ACHN (cell line): ENCODE measurements at regions not wholly inside any gene's neighbourhood (a gene's known extent, or its start where the extent isn't known, plus 50 kb on each side); places are given as distances from the start of the nearest gene placed in this dataset.
"Not testable (repeated sequence)": the region's sequence is repeated elsewhere in the genome, so short reads cannot be mapped to it uniquely, and the experiment has no call there.

Experiments
- DNase-seq: peaks from one replicate; pipeline ENCODE4 v3.0.0-alpha.2; 2015
- in situ Hi-C: cut with HindIII; loops from 2 replicates; pipeline ENCODE4 v1.10.0; 2017; ENCODE audit warnings: low sequenced_read_pairs, low pct_ligation_motif_present, low pct_unique_long_range_greater_than_20kb

DNA sequence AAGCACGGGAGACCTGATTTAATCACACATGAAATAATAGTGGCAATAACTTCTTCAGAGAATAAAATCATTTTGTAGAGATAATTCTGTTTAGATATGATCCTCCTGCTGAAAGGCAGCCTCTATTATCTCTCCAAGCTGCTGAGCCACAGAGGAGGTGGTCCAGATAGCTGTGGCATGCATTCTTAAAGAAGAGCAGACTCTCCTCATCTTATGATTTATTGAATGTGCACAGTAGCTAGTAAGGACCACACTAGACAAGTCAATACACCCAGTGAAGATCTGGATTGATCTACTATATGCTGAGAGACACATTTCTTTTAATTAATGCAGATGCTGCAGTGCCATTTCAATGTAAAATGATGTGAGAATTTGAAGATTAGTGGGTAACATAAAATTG lies 552.9 kb upstream of the ANO3 start:
- no peak for DNase-seq
- in situ Hi-C loops, result no loop called here

DNA sequence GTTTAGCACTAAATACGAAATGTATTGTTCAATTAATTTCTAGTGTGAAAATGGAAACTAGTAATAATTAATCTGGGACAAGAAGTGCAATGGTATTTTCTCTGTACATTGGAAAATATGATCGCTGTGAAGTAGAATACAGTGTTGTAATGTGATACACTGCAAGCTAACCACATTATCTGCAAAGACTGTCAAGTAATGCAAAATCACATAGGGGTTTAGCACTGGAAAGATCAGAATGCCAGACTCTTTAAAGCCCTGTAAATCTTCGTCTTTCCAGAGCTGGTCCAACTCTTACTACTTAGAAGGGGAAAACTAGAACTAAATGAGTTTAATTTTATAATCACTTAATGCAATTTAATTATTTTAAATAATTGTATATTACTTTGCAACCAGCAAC lies 544.5 kb upstream of the ANO3 start:
- in situ Hi-C loops, result no loop called here
- DNase-seq, result no peak

DNA sequence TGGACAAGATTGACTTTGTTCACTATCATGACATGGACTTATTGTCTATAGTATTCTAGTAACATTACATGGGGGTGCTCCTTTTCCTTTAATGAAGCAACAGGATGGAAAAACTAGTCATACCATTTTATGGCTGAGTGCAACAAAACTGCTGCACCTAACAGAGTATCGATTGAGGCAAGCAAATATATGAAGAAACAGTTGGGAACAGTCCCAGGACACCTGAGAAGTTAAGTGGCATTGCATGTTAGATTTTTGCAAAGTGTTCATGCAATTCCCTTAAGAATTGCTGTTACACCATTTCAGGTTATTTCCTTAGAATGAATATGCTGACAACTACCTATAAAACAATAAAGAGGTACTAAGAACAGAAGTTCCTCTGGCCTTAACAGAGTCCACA lies 541.5 kb upstream of the ANO3 start:
- in situ Hi-C loops, result no loop called here
- DNase-seq, result no peak

- DNase-seq, result no peak
- in situ Hi-C loops, result no loop called here
Measured at GRCh38 chr11:25793637-25794036, 538.3 kb upstream of the ANO3 start.

DNA sequence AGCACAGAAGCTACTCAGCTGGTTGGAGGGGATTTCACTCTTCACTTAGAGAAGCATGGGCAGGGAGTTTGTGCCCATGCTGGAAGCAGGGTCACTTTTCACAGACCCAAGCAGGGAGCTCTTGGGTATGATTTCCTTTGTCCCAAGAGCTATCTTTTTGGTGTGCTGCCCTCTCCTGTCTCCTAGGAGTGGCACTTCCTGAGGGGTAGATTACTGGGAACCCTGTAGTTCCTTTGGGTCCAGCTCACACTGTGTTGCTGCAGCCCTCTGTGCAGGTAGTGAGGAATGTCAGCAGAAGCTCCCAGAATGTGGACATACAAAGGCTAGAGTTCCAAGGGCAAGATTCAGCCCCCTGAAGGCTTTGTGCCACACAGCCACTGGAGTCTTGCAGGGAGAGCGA lies 537.1 kb upstream of the ANO3 start:
- no peak for DNase-seq
- in situ Hi-C loops, result no loop called here

GRCh38 chr11:25816411-25816810 lies 515.5 kb upstream of the ANO3 start:
- no peak for DNase-seq
- in situ Hi-C loops, result no loop called here

DNA sequence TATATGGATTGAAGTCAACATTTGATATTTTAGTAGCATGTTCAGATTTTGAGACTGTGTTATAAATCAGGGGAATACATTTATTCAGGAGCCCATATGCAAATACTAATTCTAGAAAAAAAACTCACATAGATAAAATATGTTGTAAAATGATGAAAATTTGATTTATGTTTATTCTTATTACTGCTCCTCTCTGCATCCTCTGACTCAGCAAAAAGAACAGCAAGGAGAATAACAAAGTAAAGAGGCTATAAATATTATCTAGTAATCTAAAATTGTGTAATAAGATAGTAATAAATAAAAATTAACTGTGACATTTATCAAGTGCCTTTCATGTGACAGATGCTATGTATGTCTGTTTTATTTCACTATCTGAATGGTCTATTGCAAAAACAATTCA lies 507.2 kb upstream of the ANO3 start:
- in situ Hi-C loops, result no loop called here

GRCh38 chr11:25831485-25831884 lies 500.4 kb upstream of the ANO3 start:
- in situ Hi-C loops, DNase-seq: not testable (repeated sequence)

More for the DNA sequence above, 507.2 kb upstream of the ANO3 start:
- no peak for DNase-seq

GRCh38 chr11:25838918-25839625 lies 492.9 kb upstream of the ANO3 start:
- in situ Hi-C loops, result no loop called here
- DNase-seq, result no peak

DNA sequence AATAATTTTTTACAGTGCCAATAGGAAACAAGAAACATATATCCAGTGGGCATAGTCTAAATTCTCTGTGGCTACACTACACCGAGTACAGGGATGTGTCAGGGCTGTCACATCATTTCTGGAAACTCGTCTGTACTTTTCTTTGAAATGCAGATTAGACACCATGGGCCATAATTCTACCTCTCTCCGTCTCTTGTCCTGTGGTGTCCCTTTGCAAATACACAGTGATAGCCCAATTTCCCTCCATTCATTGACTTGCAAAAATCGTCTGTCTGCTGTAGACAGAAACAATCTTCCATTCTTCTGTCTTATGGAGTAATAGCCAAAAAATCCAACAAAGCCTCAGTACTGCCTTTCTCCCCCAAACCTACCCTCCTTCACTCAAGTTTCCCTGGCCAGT lies 487.1 kb upstream of the ANO3 start:
- in situ Hi-C loops, result no loop called here

DNA sequence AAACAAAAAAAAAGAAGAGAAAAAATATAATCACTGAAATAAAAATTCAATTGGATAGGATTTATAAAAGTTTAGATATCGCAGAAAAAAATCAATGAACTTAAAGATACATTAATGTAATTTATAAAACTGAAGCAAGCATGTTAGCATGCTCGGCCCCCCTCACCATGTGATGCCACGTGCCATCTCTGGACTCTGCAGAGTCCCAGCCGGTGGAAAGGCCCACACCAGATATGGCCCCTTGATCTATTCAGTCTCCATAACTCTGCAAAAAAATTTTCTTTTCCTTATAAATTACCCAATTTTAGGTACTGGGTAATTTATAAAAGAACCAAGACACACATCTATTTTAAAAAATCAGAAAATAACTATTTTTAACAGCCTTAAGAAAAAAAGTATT lies 476.0 kb upstream of the ANO3 start:
- no peak for DNase-seq
- in situ Hi-C loops, result no loop called here

More for the DNA sequence above, 487.1 kb upstream of the ANO3 start:
- no peak for DNase-seq

GRCh38 chr11:25859776-25860175 lies 472.2 kb upstream of the ANO3 start:
- in situ Hi-C loops, result no loop called here
- no peak for DNase-seq

DNA sequence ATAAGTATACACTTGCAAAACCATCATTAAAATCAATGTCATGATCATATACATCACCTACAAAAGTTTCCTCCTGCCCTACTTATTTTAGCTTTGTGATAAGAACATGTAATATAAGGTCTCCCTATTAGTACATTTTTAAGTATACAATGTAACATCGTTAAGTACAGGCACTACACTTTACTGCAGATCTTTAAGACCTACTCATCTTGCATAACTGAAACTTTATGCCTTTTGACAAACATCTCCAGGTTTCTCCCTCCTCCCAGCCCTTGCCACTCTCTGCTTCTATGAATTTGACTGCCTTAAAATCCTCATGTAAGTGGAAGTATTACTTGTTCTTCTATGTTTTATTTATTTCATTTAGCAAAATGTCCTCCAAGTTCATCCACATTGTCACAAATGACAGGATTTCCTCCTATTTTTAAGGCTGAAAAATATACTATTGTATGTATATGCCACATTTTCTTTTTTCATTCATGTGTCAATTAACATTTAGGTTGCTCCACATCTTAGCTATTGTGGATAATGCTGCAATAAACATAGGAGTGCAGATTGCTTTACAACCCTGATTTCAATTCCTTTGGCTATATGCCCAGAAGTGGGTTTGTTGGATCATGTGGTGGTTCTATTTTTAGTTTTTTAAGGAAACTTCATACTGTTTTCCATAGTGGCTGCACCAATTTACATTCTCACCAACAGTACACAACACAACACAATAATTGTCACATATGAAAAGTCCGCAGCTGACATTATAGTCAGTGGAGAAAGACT lies 471.1 kb upstream of the ANO3 start:
- in situ Hi-C loops, result no loop called here
- no peak for DNase-seq

DNA sequence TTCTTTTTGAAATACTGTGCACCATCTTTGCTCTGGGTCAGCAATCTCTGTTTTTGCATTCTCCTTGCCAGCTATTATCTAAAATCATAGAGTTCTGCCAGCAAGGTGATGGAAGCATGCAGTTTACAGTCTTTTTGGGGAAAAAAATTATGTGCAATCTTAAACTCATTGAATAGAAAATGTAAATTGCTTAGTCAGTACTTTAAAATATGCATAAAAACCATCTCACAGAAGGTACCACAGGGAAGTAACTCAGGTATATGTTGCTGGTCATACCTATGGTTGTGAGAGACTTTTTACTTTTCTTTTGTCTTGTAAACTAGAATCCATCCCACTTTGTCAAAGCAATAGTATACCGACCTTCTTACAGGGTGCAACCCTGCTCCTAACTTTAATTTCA lies 469.8 kb upstream of the ANO3 start:
- DNase-seq, result no peak
- in situ Hi-C loops, result no loop called here

DNA sequence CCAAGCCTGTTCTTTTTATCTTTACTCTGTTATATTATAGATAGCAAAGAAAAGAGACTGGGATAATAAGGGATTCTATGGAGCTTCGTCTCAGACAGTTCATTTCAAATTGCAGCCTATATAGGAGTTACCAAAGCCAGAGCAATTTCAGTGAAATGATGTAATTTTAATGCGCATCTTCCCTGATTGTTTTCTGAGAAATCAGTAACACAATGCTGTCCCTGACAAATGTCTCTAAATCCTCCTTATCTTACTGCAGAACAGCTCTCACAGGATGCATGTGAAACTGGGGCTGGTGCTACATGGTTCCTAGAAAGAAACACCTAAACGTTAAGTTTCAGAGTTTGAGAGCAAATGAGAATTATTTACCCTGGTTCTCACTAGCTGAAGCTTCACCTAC lies 467.9 kb upstream of the ANO3 start:
- DNase-seq, result no peak
- in situ Hi-C loops, result no loop called here

DNA sequence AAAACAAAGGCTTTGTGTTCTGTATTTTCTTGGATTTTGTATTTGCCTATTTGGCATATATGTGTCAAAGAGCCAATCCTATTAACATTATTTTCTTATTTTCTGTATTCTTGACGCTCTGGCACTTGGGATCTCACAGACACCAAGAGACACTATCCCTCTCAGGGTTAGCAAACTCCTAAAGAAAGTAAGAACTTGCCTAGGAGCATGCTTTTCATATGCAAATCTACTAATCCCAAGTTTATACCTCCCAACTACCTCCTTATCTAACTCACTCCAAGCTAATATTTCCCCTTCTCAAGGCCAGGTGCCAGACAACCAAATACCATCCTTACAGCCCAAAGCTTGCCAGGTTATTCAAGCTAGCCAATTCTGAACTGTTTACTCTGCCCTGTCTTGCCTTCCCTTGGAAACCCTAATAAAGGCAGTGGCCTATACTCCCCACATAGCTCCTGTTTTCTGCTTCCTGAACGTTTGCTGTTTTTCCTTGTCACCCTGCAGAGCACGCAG lies 455.4 kb upstream of the ANO3 start:
- in situ Hi-C loops, result no loop called here
- no peak for DNase-seq

DNA sequence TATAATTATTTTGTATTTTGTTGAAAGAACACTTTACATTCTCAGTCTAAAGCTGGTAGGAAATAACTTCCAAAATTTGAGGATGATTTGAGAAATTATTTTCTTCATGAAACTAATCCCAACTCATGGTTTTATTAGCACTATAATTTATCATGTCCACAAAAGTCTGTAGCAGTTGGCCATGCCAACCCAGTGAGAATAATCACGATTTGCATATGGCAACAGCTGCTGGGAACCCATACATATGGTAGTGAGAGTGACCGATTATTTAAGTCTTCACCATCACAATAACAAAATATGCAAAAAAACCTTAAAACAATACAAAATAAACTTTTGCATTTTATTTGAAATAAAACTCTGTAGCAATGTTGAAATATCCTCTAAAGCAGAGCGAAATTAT lies 445.9 kb upstream of the ANO3 start:
- DNase-seq, result no peak
- in situ Hi-C loops, result no loop called here

DNA sequence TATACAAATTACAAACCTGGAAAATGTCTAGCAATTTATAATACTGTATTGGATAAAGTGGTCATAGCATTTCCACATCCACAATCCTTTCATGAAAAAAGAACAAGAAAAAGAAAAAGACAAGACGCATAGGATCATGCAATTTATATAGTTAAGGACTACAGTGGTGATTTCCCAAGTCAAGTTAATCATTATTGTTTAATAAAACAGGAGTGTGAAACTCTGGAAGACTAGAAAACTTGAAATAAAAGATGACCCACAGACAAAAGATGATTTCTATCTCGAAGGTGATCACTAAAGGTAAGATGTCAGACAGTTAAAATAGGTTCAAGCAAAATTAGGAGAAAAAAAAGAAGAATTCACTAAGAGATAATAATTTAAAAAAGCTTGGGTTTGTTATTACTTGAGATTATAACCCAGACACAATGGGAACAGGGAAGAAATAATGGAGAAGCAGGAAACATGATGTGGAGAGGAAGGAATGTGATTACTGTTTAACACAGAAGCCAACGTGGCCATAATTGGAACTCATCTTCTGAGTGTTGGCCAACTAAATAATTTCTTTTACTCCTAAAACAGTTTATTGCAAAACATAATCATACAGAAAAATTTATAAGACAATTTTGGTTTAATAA lies 441.2 kb upstream of the ANO3 start:
- no peak for DNase-seq
- in situ Hi-C loops, result no loop called here

DNA sequence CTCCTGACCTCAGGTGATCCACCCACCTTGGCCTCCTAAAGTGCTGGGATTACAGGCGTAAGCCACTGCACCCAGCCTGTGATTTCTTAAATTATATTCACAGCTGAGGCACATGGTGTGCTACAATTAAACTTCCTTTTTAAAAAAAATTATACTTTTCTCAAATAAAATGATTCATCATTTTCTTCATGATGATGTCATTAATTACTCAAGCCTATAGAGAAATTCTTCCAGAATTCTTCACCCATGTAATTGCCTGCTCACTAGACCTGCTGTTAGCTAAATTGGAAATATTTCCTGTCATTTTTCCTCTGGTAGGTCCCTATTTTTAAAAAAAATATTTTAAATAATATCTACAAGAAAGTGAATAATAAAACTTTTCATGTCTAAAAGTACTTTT lies 440.0 kb upstream of the ANO3 start:
- no peak for DNase-seq
- in situ Hi-C loops, result no loop called here
